ENCODE measurements at regions not wholly inside any gene's neighbourhood (a gene's known extent, or its start where the extent isn't known, plus 50 kb on each side); places are given as distances from the start of the nearest gene placed in this dataset.
"Not testable (repeated sequence)": the region's sequence is repeated elsewhere in the genome, so short reads cannot be mapped to it uniquely, and the experiment has no call there.

DNA sequence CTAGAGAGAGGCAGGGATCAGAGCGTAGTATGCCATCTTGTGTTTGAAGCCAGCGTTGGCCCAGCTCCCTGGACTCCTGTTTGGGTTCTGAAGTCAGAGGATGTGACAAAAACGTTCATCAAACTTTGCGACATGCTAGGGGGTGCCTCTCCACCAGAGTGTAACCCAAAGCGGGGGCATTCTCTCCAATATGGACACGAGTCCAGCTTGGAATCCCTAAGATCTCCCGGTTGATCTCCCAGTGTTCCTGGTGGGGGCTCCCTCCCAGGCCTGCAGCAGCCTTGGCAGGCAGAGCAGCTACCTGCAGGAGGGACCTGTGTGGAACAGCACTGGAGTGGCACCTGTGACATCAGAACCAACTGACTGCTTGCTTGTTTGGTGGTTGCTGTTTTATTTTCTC, 218.8 kb upstream of the ECI2 start:
- DNase-seq (ENCODE audit: low spot score): no peak

DNA sequence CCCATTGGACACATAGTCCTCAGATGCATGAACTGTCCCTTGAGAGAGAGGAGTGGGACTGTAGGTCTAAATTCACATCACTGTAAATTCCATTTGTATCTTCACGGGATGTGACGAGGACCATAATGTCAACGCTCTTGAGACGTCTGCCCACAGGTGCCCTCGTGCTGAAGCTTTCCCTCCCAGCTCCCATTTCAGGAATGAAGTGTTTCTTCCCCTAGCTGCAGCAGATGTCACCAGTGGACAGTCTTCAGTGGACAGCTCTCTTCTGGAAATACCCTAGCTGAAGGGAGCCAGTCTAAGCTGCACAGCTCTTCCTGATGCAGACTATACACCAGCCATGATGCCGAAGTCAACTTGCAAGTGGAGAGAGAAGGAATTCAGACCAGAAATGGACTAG, 217.4 kb upstream of the ECI2 start:
- no peak for DNase-seq (ENCODE audit: low spot score)

DNA sequence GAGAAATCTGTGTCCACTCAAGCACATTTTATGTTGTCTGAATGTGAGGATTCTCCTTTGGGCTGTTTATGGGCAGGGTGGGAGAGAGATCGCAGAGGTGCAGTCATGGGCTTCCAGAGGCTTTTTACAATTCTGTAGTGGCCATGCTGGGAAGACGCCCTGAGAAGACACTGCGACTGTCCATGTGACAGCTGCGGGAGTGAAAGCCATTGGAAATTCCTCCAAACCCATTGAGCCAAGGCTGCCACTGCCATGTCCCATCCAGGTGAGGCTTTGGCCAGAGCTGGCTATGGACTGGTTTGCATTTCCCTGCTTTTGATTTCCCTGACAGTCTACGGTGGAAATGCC, 216.9 kb upstream of the ECI2 start:
- DNase-seq (ENCODE audit: low spot score): no peak

DNA sequence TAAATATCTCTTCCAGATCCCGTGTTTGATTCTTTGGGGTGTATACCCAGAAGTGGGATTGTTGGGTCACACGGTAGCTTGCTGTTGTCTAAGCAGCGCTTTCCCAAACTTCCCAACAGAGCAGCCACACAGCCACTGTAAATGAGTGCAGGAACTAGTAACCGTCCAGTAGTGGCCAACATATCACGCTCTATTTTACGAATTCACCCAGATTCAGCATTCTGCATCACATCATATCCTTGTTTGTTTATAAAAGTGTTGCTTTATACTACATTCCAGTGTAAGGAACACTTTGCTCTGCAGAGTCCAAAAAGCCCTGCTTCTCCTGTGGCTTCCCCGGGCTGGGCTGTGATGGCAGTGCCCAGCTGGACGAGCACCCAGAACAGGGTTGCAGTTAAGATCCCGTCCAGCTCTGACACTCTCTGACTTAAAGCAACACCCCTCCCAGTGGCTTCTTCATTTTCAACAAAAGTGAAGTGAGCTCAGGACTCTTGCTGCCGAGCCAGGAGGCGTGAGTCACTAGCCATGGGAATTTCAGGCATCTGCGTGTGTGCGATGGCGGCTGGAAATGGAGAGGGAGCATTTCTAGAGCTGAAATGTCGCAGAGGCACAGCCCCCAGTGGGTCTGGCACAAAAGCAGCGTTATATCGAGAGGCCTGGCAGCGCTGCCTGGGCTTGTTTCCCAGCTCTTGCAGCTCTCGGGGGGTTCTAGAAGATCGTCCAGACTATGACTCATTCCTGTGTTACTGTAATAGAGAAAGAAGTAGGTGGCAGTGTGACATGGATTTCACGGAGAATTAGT, 216.3 kb upstream of the ECI2 start:
- DNase-seq (ENCODE audit: low spot score): no peak

DNA sequence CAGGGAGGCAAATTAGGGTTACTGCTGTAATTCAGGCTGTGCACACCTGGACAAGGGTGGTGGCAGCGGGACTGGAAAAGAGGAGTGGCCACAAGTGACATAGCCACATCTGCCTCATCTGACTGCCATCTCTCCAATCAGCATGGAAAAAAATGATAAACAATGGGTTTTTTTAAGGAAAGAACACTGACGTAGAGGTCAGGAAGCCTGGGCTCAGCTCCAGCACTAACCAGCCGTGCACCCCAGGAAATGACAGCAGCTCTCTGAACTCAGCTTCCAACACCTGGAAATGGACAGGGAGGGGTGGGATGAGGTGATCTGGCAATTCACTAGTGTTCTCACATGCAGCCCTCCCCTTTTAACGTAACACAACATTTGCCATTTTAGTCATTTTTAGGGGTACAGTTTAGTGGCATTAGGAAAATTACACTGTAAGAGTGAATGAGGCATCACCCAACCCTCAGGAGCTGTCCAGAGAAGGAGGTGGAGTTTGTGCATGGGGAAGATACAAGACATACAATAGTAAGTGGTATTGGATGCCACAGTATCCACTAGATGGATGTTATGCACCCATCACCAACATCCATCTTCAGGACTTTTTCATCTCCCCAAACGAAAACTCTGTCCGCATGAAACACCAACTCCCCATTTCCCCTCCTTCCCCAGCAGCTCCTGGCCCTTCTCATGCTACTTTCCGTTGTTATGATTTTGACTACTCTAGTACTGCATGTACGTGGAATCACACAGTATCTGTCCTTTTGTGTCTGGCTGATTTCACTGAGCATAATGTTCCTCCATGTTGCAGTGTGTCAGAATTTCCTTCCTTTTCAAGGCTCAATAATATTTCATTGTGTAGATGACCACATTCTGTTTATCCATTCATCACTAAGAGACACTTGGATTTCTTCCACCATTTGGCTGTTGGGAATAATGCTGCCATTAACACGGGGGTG, 215.5 kb upstream of the ECI2 start:
- DNase-seq (ENCODE audit: low spot score): no peak

DNA sequence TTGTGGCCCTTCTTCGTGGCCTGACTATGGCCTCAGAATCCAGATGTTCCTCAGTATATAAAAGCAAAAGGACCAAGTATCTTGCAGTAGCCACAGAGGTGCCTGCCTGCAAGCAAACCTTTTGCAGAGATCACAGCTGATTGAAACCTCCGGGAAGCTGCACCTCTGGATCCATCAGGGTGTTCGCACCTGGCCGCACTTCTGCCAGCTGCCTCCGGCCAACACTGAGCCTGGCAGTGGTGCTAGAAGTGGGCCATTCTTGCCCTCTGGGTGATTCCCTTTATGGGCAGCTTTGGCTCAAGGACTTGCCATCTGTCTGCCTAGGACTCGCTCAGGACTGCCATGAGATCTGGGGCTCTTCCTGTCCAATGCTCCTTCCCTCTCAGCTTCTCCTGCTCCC, 214.6 kb upstream of the ECI2 start:
- DNase-seq (ENCODE audit: low spot score): no peak

DNA sequence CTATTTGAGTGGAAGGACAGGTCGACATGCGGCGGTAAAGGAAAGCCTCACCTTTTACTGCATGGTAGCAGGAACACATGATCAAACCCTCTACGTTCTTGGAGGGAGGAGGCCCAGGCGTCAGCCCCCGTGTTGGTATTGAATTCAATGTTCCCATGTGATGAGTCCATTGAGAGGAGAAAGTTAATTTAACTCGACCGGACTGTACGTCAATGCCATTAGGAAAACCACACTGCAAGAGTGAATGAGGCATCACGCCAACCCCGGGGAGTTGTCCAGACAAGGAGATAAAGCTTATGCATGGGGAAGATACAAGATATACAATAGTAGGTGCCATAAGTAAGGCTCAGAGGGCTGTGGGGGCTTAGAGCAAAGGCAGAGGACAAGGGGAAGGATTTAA, 213.9 kb upstream of the ECI2 start:
- no peak for DNase-seq (ENCODE audit: low spot score)

DNA sequence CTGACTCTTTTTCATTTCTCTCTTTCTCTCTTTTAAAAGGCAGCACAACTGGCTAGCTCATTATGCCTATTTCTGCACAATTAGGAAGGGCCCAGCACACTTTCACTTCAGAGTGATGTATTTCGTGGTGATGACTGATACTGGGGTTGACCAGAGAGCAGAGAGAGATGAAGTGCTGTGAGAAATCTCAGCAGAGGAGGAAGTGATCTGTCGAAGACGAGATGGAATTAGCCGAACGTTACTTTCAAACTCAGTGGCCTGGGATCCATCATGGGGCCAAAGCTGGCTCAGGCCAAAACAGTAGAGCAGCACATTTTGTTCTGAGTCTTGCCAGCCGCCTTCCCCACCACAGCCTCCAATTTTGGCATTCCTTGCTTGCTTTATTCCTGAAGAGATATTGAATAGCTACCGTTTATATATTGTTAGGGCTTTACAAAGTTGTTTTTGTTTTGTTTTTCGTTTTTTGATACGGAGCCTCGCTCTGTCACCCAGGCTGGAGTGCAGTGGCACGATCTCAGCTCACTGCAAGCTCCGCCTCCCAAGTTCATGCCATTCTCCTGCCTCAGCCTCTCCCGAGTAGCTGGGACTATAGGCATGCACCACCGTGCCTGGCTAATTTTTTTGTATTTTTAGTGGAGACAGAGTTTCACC, 213.2 kb upstream of the ECI2 start:
- DNase-seq (ENCODE audit: low spot score): no peak

DNA sequence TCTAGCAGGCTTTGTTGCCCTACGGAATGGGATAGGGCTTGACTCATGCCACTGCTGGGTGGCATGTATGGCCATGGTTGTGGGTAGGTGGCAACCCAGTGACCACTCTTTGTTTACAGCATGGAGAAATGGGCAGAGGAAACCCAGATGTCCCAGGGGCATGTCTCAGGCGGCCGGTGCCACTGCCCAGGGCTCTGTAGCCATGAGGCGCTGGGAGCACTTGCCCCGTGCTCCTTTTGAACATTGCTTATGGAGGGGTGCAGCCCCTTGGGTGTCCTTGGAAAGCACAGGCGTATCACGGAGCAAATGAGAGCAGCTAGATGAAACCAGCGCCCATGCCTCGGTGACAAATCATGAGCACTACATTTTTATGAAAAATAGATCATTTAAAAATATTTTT, 212.5 kb upstream of the ECI2 start:
- DNase-seq (ENCODE audit: low spot score): no peak

DNA sequence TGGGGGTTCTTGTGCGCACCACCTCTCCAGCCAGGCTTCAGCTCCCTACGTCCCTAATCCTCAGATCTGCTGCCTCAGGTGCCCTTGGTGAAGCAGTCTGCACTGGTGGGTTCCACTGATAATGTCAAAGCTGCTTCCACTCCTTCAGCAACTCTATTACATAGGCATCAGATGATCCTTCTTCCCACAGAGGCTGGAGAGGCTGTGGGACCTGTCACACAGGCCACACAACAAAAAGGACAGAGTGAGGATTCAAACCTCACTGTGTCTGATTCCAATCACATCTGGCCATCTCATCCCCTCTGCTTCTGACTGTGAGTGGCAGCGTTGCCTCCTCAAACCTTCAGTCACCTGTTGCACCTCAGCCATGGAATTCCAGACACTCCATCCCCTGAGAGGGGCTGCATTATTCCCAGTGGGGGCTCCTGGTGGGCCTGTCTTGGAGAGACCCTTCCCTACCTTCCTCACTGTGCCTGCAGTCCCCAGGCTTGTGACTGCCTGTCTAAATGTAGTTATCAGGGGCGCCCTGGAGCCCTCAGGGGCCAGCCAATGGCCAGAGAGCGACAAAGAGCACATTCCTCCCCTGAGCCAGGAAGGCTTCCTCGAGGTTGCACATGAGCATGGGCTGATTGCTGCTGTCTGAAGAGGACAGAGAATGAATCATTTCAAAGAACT, 211.4 kb upstream of the ECI2 start:
- DNase-seq (ENCODE audit: low spot score): peak; percentile 42

DNA sequence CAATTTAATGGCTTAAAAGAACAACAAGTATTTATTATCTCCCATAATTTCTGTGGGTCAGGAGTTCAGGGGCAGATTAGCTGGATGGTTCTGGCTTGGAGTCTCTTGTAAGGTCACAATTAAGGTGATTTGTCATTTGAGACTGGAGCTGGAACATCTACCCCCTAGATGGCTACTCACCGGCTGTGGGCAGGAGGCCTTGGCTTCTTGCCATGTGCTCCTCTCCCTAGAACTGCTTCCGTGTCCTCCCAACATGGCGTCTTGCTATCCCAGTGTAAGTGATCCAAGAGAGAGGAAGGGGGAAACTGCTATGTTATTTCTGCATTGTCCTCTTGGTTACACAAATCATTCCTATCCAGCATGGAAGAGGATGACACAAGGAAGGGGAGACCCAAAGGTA, 210.2 kb upstream of the ECI2 start:
- DNase-seq (ENCODE audit: low spot score): no peak

DNA sequence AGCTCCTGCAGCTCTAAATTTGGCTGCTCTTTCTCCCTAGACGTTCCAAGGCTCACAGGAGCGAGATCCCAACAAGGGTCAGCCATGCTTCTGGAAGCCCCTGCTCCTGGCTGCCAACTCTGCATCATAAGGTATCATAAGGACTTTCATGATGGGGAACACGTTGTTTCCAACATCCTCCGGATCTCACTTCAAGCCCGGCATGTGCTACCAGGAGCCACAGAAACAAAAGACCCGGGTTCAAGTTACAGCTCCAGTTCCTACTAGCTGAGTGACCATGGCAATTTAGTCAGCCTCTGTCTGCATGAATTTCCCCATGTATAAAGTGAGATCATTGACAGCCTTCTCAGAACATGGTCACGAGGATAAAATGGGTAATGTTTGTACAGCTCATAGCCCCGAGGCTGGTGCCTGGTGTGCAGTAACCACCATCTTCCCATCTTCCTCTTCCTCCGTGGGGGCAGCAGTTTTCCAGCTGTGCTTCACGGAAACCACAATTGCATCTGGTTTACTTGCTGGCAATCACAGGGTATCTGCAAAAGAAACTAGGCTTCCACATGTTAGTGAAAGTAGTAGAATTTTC, 209.0 kb upstream of the ECI2 start:
- no peak for DNase-seq (ENCODE audit: low spot score)

DNA sequence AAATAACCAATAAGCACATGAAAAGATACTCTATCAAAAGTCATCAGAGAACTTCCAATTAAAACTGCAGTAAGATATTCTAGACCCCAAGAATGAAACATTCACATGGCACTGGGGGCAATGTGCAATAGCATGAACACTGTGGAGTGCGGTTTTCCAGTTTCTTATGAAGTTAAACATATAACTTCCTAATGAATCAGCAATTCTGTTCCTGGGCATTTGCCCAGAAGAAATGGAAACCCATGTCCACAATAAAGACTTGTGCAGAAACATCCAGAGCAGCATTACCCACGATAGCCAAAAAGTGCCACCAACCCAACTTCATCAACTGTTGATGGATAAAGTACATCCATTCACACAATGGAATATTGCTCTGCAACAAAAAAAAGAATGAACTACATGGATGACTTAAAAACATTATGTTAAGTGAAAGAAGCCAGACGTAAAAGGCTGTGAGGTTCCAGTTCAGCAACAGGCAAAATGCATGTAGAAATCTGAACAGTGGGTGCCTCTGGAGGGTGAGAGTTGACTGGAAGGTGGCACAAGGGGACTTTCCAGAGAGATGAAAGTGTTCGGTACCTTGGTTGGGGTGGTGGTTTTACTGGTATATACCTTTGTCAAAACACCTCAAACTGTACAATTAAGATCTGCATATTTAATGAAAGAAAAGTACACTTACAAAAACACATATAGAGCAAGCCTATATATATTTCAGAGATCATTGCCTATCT, 207.2 kb upstream of the ECI2 start:
- no peak for DNase-seq (ENCODE audit: low spot score)

DNA sequence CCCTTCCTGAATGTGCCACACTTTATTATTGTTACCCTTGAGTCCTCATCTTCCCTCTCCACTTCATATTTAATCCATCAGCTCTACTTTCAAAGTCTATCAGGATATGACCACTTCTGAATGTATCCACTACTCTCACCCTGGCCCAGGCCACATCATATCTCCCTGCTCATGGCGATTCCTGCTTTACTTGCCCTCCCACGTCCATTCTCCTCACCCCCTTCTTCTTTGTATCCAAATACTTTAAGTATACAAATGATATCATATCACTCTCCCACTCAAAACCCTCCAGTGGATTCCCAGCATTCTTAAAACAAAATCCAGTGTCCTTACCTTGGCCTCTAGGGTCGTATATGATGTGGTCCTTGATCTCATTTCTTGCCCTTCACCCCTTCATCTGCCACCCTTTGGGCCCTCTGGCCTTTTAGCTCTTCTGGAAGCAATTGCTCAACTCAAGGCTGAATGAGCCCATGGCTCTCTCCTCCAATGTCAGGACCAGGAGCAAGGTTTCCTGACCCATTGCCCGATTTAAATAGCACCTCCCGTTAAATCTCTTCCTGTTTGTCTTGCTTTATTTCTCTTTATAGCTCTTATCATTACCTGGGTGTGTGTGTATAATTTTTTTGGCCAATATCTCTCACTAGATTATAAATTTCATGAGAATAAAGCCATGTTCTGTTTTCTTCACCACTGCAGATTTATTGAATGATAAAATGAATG, 205.9 kb upstream of the ECI2 start:
- no peak for DNase-seq (ENCODE audit: low spot score)

DNA sequence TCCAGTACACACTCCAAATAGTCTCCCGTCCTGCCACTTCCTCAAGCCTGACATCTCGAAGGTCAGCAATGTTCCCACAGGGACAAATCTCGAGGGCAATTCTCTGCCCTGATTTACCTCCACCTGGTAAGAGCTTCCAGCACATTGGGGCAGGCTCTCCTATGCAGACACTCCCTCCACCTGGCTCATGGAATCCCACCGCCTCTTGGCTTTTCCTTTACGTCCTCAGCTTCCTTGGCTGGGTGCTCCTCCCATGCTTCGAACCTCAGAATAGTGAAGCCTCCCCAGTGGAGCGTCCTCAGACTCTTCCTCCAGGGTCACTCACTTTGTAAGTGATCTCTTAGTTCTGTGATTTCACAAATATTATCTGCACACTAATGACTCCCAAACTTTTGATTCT, 205.2 kb upstream of the ECI2 start:
- no peak for DNase-seq (ENCODE audit: low spot score)

DNA sequence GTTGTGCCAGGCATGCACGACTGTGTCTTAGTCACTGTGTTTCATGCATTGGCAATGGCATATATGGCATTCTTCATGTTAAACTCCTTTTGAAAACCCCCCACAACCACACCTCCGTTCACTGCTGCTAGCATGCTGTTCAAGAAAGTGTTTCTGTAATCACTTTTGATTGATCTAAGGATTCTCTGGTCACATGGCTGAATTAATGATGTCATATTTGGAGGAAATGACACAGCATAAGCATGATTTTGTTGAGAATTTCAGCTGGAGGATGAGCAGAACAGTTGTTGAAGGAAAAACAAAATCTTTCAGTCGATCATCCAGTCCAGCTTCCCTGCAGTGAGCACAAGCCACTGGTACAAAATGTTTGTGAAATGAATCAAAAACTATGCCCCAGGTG, 203.5 kb upstream of the ECI2 start:
- DNase-seq (ENCODE audit: low spot score): no peak

DNA sequence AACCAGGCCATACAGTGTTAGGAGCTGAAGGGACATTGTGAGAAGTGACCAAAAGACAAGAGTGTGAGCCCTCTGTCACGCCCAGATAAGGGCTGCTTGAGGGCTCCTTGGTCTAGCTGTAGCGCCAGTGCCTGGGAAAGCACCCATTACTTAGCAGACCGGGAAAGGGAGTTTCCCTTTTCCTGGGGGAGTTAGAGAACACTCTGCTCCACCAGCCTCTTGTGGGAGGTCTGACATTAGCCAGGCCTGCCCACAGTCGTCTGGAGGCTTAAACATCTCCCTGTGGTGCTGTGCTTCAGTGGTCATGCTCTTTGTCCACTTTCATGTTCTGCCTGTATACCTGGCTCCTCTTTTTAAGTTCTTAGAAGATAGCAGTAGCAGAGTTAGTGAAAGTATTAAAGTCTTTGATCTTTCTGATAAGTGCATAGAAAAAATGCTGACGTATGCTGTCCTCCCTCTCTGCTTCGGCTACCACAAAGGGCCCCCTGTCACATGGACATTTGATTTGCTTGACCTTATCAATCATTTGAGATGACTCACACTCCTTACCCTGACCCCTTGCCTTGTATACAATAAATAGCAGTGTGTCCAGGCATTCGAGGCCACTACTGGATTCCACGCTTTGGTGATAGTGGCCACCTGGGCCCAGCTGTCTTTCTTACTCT, 201.5 kb upstream of the ECI2 start:
- no peak for DNase-seq (ENCODE audit: low spot score)

DNA sequence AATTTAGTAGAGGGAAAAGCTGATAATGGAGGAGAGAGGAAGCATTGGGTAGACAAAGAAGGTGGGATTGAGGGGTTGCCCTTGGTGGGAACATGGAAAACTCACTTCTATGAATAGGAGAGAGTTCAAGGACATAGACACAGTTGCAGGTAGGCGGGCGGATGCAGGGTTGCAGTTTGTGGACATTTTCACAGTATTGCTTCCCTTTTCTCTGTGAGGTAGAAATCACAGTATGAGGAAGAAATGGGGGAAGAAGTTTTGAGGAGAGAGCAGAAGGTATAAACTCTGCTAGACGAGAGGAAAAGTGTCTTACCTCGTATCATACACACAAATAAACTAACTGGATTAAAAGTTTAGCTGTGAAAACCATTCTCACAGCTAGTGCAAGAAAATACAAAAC, 200.7 kb upstream of the ECI2 start:
- no peak for DNase-seq (ENCODE audit: low spot score)

DNA sequence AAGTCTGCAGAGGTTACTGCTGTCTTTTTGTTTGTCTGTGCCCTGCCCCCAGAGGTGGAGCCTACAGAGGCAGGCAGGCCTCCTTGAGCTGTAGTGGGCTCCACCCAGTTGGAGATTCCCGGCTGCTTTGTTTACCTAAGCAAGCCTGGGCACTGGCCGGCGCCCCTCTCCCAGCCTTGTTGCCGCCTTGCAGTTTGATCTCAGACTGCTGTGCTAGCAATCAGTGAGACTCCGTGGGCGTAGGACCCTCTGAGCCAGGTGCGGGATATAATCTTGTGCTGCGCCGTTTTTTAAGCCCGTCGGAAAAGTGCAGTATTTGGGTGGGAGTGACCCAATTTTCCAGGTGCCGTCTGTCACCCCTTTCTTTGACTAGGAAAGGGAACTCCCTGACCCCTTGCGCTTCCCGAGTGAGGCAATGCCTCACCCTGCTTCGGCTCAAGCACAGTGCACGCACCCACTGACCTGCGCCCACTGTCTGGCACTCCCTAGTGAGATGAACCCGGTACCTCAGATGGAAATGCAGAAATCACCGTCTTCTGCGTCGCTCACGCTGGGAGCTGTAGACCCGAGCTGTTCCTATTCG, 198.9 kb upstream of the ECI2 start:
- not testable (repeated sequence) for DNase-seq (ENCODE audit: low spot score)

DNA sequence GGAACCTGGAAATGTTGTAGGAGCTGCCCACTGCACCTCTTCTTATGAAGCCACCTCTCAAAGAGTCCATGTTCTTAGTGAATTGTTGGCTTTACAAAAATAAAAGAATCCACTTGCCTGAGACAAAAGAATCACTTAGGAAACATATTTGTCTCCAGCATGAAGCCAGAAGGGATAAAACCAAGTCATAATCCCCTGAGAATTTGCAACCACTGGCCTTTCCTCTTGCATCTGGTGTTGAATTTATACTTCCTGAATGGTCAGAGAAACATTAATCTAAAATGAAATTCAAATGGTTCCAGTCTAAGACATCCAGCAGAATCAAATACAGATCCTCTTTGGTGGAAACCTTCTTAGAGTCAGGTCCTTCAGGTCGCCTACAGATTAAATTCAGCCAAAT, 192.5 kb upstream of the ECI2 start:
- DNase-seq (ENCODE audit: low spot score): no peak

Measured in ecto neural progenitor cell (in vitro differentiated cells).